ENCODE measurements at regions not wholly inside any gene's neighbourhood (a gene's known extent, or its start where the extent isn't known, plus 50 kb on each side); places are given as distances from the start of the nearest gene placed in this dataset.
"Not testable (repeated sequence)": the region's sequence is repeated elsewhere in the genome, so short reads cannot be mapped to it uniquely, and the experiment has no call there.

DNA sequence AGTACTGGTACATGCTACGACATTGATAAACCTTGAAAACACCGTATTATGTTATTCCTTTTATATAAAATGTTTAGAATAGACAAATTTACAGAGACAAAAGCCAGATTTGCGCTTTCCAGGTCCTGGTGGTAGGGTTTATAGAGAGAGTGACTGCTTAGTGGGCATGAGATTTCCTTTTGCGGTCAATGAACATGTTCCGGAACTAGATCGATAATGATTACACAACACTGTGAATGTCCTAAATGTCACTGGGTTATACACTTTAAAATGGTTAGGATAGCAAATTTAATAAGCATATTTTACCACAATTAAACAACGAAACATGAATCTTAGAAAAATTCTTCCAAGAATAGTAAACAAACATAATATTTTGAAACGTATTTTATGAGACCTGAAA is 77.3 kb downstream of the MAGEA10 start:
- Histone ChIP-seq H3K4me3 (no peak overlapping the region), H3K27me3 (replicated peaks; ENCODE audit: insufficient read depth) (no peaks in the 10 kb centered on the region), H3K27ac (no peak overlapping the region), H3K4me1 (replicated peaks) (no peaks in the 10 kb centered on the region), H3K36me3 (no peaks in the 10 kb centered on the region), H3K9me3 (no peaks in the 10 kb centered on the region)
- WGBS, result 89% methylated on average over 8 of the region's 8 CpGs
- intact Hi-C loops (cut with DNase I), result no loop called here
- TF ChIP-seq POLR2AphosphoS5 (IDR thresholded peaks at IDR 0.05) (no peak), POLR2A (IDR thresholded peaks at IDR 0.05) (no peak)
- TF ChIP-seq, protein P1, sequence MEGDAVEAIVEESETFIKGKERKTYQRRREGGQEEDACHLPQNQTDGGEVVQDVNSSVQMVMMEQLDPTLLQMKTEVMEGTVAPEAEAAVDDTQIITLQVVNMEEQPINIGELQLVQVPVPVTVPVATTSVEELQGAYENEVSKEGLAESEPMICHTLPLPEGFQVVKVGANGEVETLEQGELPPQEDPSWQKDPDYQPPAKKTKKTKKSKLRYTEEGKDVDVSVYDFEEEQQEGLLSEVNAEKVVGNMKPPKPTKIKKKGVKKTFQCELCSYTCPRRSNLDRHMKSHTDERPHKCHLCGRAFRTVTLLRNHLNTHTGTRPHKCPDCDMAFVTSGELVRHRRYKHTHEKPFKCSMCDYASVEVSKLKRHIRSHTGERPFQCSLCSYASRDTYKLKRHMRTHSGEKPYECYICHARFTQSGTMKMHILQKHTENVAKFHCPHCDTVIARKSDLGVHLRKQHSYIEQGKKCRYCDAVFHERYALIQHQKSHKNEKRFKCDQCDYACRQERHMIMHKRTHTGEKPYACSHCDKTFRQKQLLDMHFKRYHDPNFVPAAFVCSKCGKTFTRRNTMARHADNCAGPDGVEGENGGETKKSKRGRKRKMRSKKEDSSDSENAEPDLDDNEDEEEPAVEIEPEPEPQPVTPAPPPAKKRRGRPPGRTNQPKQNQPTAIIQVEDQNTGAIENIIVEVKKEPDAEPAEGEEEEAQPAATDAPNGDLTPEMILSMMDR (IDR thresholded peaks at IDR 0.05), result no peak
- DNase-seq (ENCODE audit: low spot score), result no peak

GRCh38 chrX:152050623-152051022 is 76.1 kb upstream of the GABRE start:
- H3K27me3 ChIP-seq (replicated peaks; ENCODE audit: insufficient read depth); H3K27ac ChIP-seq; H3K36me3 ChIP-seq; DNase-seq (ENCODE audit: low spot score); intact Hi-C loops (cut with DNase I); H3K4me1 ChIP-seq (replicated peaks); H3K4me3 ChIP-seq; H3K9me3 ChIP-seq: not testable (repeated sequence)
- 100% methylated on average over 1 of the region's 1 CpG for WGBS

GRCh38 chrX:152044383-152044782 is 69.9 kb upstream of the GABRE start:
- Histone ChIP-seq H3K4me1 (replicated peaks) (no peaks in the 10 kb centered on the region), H3K27me3 (replicated peaks; ENCODE audit: insufficient read depth) (no peaks in the 10 kb centered on the region), H3K4me3 (no peak overlapping the region), H3K27ac (no peak overlapping the region), H3K9me3 (no peaks in the 10 kb centered on the region), H3K36me3 (no peaks in the 10 kb centered on the region)
- intact Hi-C loops (cut with DNase I), result no loop called here
- 20% methylated on average over 1 of the region's 1 CpG for WGBS
- TF ChIP-seq POLR2A (IDR thresholded peaks at IDR 0.05), result no peak
- no peak for TF ChIP-seq POLR2AphosphoS5 (IDR thresholded peaks at IDR 0.05)
- TF ChIP-seq, protein P1 (IDR thresholded peaks at IDR 0.05), result no peak
- no peak for DNase-seq (ENCODE audit: low spot score)

DNA sequence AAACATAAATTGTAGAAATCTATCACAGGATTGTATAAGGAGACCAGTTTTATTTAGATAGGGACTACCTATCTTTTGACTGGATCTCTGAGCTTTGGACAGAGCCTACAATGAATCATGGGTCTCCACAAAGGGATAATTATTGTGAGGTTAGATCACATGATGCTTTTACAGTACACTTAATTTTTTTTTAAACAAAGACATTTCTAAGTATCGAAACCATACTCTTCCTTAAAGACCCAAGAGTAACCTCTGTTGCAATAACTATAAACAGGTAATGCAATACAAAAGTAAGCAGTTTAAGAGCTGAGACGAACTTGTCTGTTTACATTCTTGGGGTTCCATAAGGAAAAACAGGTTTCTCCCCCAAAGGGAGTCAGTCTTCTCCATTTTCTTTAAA is 64.3 kb upstream of the GABRE start:
- Histone ChIP-seq H3K27ac (no peak overlapping the region), H3K4me3 (no peak overlapping the region), H3K4me1 (replicated peaks) (no peaks in the 10 kb centered on the region), H3K27me3 (replicated peaks; ENCODE audit: insufficient read depth) (no peaks in the 10 kb centered on the region), H3K36me3 (no peaks in the 10 kb centered on the region), H3K9me3 (no peaks in the 10 kb centered on the region)
- intact Hi-C loops (cut with DNase I), result no loop called here
- TF ChIP-seq POLR2AphosphoS5 (IDR thresholded peaks at IDR 0.05), result no peak
- no peak for DNase-seq (ENCODE audit: low spot score)
- WGBS, result 26% methylated on average over 2 of the region's 2 CpGs

GRCh38 chrX:152037183-152037582 is 62.7 kb upstream of the GABRE start:
- Histone ChIP-seq H3K9me3 (no peaks in the 10 kb centered on the region), H3K27ac (no peak overlapping the region), H3K36me3 (no peaks in the 10 kb centered on the region), H3K4me1 (replicated peaks) (no peaks in the 10 kb centered on the region), H3K4me3 (no peak overlapping the region), H3K27me3 (replicated peaks; ENCODE audit: insufficient read depth) (no peaks in the 10 kb centered on the region)
- intact Hi-C loops (cut with DNase I), result no loop called here
- no peak for DNase-seq (ENCODE audit: low spot score)
- 83% methylated on average over 1 of the region's 1 CpG for WGBS
- no peak for TF ChIP-seq POLR2AphosphoS5 (IDR thresholded peaks at IDR 0.05)
- TF ChIP-seq, protein P1 (IDR thresholded peaks at IDR 0.05), result no peak
- no peak for TF ChIP-seq POLR2A (IDR thresholded peaks at IDR 0.05)

DNA sequence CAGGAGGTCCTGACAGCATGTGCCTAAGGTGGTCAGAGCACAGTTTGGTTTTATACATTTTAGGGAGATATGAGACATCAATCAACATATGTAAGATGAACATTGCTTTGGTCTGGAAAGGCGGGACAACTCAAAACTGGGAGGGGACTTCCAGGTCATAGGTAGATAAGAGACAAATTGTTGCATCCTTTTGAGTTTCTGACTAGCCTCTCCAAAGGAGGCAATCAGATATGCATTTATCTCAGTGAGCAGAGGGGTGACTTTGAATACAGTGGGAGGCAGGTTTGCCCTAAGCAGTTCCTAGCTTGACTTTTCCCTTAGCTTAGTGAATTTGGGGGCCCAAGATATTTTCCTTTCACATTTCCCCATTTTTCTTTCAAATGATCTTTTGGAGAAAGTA is 56.9 kb upstream of the GABRE start:
- H3K4me1 ChIP-seq (replicated peaks); H3K27ac ChIP-seq; H3K4me3 ChIP-seq; H3K27me3 ChIP-seq (replicated peaks; ENCODE audit: insufficient read depth); intact Hi-C loops (cut with DNase I); DNase-seq (ENCODE audit: low spot score); H3K36me3 ChIP-seq; H3K9me3 ChIP-seq: not testable (repeated sequence)
- 92% methylated on average over 1 of the region's 1 CpG for WGBS
